BJ (cell line): ENCODE measurements at regions not wholly inside any gene's neighbourhood (a gene's known extent, or its start where the extent isn't known, plus 50 kb on each side); places are given as distances from the start of the nearest gene placed in this dataset.

ENCODE experiments used
- CTCF ChIA-PET: fragments of 350-600 bp; formaldehyde crosslinking; extraction: SDS; loops from one replicate; lab custom pipeline; 2021; ENCODE audit warnings: antibody characterized with exemption, inconsistent platforms; lab: Yijun Ruan, JAX
- POLR2A ChIA-PET: fragments of 300-600 bp; sonication (Branson Sonifier 250); formaldehyde crosslinking; extraction: SDS; loops from one replicate; lab custom pipeline; 2021; ENCODE audit warnings: antibody characterized with exemption; lab: Charles Lee
- DNase-seq: peaks from one replicate; pipeline ENCODE4 v3.0.0-alpha.2; 2011; ENCODE audit warnings: low read depth
- H3K27me3 ChIP-seq: 2 replicates; pipeline ENCODE4 v1.6.0; 2011; ENCODE audit warnings: low read length; ENCODE audit not compliant: control insufficient read depth, insufficient read depth
- H3K36me3 ChIP-seq: 2 replicates; pipeline ENCODE4 v1.5.1; 2011; ENCODE audit warnings: low read length; ENCODE audit not compliant: control insufficient read depth, insufficient read depth
- H3K4me3 ChIP-seq: 2 replicates; pipeline ENCODE4 v1.5.1; 2011; ENCODE audit warnings: low read depth, mild to moderate bottlenecking, control low read depth, low read length
- CTCF ChIP-seq: IDR thresholded peaks from 2 replicates; pipeline ENCODE4 v1.5.1; 2011; ENCODE audit warnings: low read depth, mild to moderate bottlenecking, control low read depth, inconsistent platforms, low read length, moderate library complexity; ENCODE audit not compliant: insufficient read depth

GRCh38 chr11:92070026-92070889 lies 154.4 kb upstream of the FAT3 start:
- POLR2A ChIA-PET: no interaction called here
- Histone ChIP-seq H3K36me3 (no peaks in the 10 kb centered on the region), H3K27me3 (no peaks in the 10 kb centered on the region), H3K4me3 (no peak overlapping the region)
- TF ChIP-seq CTCF: peak; percentile 33; the same call in 1 of the 2 replicates
- DNase-seq: no peak
- CTCF ChIA-PET: interaction anchor here (0.5 to 1.2 kb wide), 3 partner anchors 138 to 1155 kb away, joined by 3 to 5 read pairs (median 4); no protein-coding TSS in a partner anchor

GRCh38 chr11:92067016-92067415 lies 157.6 kb upstream of the FAT3 start:
- DNase-seq: no peak
- POLR2A ChIA-PET: no interaction called here
- no peaks in the 10 kb centered on the region for H3K27me3 ChIP-seq
- TF ChIP-seq CTCF: no peak
- CTCF ChIA-PET: interaction anchor here (0.8 to 1.2 kb wide), 2 partner anchors 62 to 819 kb away, joined by 3 read pairs; no protein-coding TSS in a partner anchor
- no peaks in the 10 kb centered on the region for H3K36me3 ChIP-seq
- no peak overlapping the region for H3K4me3 ChIP-seq

GRCh38 chr11:92061456-92062062 lies 163.1 kb upstream of the FAT3 start:
- CTCF ChIA-PET: no interaction called here
- TF ChIP-seq CTCF: no peak

GRCh38 chr11:92057849-92058442 lies 166.7 kb upstream of the FAT3 start:
- CTCF ChIA-PET: no interaction called here
- no peak for TF ChIP-seq CTCF
- no peaks in the 10 kb centered on the region for H3K36me3 ChIP-seq

More at GRCh38 chr11:92061456-92062062, 163.1 kb upstream of the FAT3 start:
- Histone ChIP-seq H3K4me3 (no peak overlapping the region), H3K27me3 (no peaks in the 10 kb centered on the region), H3K36me3 (no peaks in the 10 kb centered on the region)
- no peak for DNase-seq
- POLR2A ChIA-PET: no interaction called here

GRCh38 chr11:92053216-92053615 lies 171.4 kb upstream of the FAT3 start:
- ChIA-PET POLR2A (no interaction called here), CTCF (no interaction called here)
- DNase-seq: no peak
- Histone ChIP-seq H3K36me3 (no peaks in the 10 kb centered on the region), H3K27me3 (no peaks in the 10 kb centered on the region), H3K4me3 (no peak overlapping the region)
- no peak for TF ChIP-seq CTCF

More at GRCh38 chr11:92057849-92058442, 166.7 kb upstream of the FAT3 start:
- Histone ChIP-seq H3K4me3 (no peak overlapping the region), H3K27me3 (no peaks in the 10 kb centered on the region)
- no peak for DNase-seq
- POLR2A ChIA-PET: no interaction called here
